ENCODE measurements at regions not wholly inside any gene's neighbourhood (a gene's known extent, or its start where the extent isn't known, plus 50 kb on each side); places are given as distances from the start of the nearest gene placed in this dataset.

DNA sequence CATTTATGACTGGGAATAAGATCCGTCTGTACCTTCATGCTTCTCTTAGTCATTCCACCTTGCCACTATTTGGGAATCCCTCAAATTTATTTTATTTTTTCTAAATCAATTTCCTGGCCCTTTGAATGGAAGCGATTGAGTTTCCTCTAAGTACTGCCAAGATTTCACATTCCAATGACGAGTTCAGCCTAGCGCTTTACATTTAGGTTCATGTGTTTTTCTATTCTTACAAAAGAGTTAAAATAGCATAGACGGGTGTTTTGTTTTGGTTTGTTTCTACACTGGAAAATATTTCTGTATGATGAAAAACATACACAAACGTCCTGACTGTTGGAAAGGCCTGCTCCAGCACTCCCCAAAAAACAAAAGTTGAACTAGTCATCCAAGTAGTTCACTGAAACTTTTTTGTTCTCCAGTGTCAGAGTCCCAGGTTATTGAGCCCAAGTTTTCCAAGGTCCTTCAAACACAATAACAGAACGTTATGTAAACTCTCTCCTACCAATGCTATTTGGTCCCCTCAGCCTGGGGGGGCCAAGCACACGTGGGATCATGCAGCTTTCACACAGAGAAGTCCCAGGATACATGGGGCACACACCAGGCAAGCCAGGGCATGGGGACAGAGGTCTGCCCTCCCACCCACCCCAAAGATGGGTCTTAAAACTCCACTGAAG, 74.8 kb upstream of the FOXN3 start:
- TF ChIP-seq CTCF (conservative IDR thresholded peaks at IDR 0.05) (no peak), ZFX (IDR thresholded peaks at IDR 0.05) (no peak)
